Astrocyte (in vitro differentiated cells and primary cell): ENCODE measurements at regions not wholly inside any gene's neighbourhood (a gene's known extent, or its start where the extent isn't known, plus 50 kb on each side); places are given as distances from the start of the nearest gene placed in this dataset.
"Not testable (repeated sequence)": the region's sequence is repeated elsewhere in the genome, so short reads cannot be mapped to it uniquely, and the experiment has no call there.

Experiments
- DNase-seq: peaks from one replicate; pipeline ENCODE4 v3.0.0-alpha.2; 2010; ENCODE audit warnings: low read depth
- FAIRE-seq: peaks from 2 replicates; lab custom pipeline; 2011; peaks lifted over from hg19 to GRCh38; lab: Jason Lieb, UNC
- H2AFZ ChIP-seq: 2 replicates; pipeline ENCODE4 v1.6.0; 2012; ENCODE audit warnings: low read depth, low read length, inconsistent platforms
- H3K27ac ChIP-seq: 2 replicates; pipeline ENCODE4 v1.5.1; 2011; ENCODE audit warnings: low read depth, low read length, inconsistent platforms
- H3K27me3 ChIP-seq: 2 replicates; pipeline ENCODE4 v1.6.0; 2011; ENCODE audit warnings: low read length, inconsistent platforms; ENCODE audit not compliant: insufficient read depth
- H3K36me3 ChIP-seq: 2 replicates; pipeline ENCODE4 v1.5.1; 2011; ENCODE audit warnings: low read length, inconsistent platforms; ENCODE audit not compliant: insufficient read depth
- H3K4me1 ChIP-seq: 2 replicates; pipeline ENCODE4 v1.5.1; 2011; ENCODE audit warnings: low read length, inconsistent platforms; ENCODE audit not compliant: insufficient read depth
- H3K4me2 ChIP-seq: 2 replicates; pipeline ENCODE4 v1.6.0; 2012; ENCODE audit warnings: low read length, inconsistent platforms
- H3K4me3 ChIP-seq: 2 replicates; pipeline ENCODE4 v1.5.1; 2011; ENCODE audit warnings: low read depth, mild to moderate bottlenecking, low read length, inconsistent platforms; ENCODE audit not compliant: insufficient read depth
- H3K79me2 ChIP-seq: 2 replicates; pipeline ENCODE4 v1.6.0; 2012; ENCODE audit warnings: mild to moderate bottlenecking, low read length, inconsistent platforms; ENCODE audit not compliant: insufficient read depth
- H3K9ac ChIP-seq: 2 replicates; pipeline ENCODE4 v1.6.0; 2012; ENCODE audit warnings: mild to moderate bottlenecking, low read length, inconsistent platforms
- H3K9me3 ChIP-seq: 2 replicates; pipeline ENCODE4 v1.5.1; 2012; ENCODE audit warnings: low read depth, mild to moderate bottlenecking, low read length, inconsistent platforms; ENCODE audit not compliant: insufficient read depth
- H4K20me1 ChIP-seq: 2 replicates; pipeline ENCODE4 v1.6.0; 2012; ENCODE audit warnings: low read length, inconsistent platforms; ENCODE audit not compliant: insufficient read depth
- H3K27ac Mint-ChIP-seq: one replicate; pipeline ENCODE4 v1.8.0; 2021; ENCODE audit warnings: mild to moderate bottlenecking, mixed read lengths; ENCODE audit not compliant: unreplicated experiment
- H3K27me3 Mint-ChIP-seq: one replicate; pipeline ENCODE4 v1.8.0; 2021; ENCODE audit warnings: low read depth, mixed read lengths; ENCODE audit not compliant: unreplicated experiment
- H3K36me3 Mint-ChIP-seq: one replicate; pipeline ENCODE4 v1.8.0; 2021; ENCODE audit warnings: low read depth, mixed read lengths; ENCODE audit not compliant: unreplicated experiment
- H3K4me1 Mint-ChIP-seq: one replicate; pipeline ENCODE4 v1.8.0; 2021; ENCODE audit warnings: low read depth, mixed read lengths; ENCODE audit not compliant: unreplicated experiment
- H3K4me3 Mint-ChIP-seq: one replicate; pipeline ENCODE4 v1.8.0; 2021; ENCODE audit warnings: mild to moderate bottlenecking, moderate library complexity, mixed read lengths; ENCODE audit not compliant: unreplicated experiment
- H3K9me3 Mint-ChIP-seq: one replicate; pipeline ENCODE4 v1.8.0; 2021; ENCODE audit warnings: mild to moderate bottlenecking, mixed read lengths; ENCODE audit not compliant: unreplicated experiment
- CTCF ChIP-seq: IDR thresholded peaks from 2 replicates; pipeline ENCODE4 v1.5.1; 2011; ENCODE audit warnings: low read depth, mild to moderate bottlenecking, inconsistent platforms, low read length, moderate library complexity; ENCODE audit not compliant: insufficient read depth
- EZH2 ChIP-seq: IDR thresholded peaks from 2 replicates; pipeline ENCODE4 v1.6.1; 2012; ENCODE audit warnings: mild to moderate bottlenecking, low read length, inconsistent platforms; ENCODE audit not compliant: insufficient read depth

- FAIRE-seq (no peak), DNase-seq (no peak)
- Histone ChIP-seq H3K79me2 (no peaks in the 10 kb centered on the region), H3K4me3 (no peak overlapping the region), H3K27ac (no peak overlapping the region), H3K4me1 (no peaks in the 10 kb centered on the region), H2AFZ (no peak overlapping the region), H3K4me2 (no peak overlapping the region), H3K36me3 (no peaks in the 10 kb centered on the region), H3K27me3 (no peaks in the 10 kb centered on the region), H3K9me3 (no peaks in the 10 kb centered on the region), H4K20me1 (no peaks in the 10 kb centered on the region), H3K9ac (no peak overlapping the region)
- Mint-ChIP-seq H3K27ac (no peak overlapping the region), H3K27me3 (no peaks in the 10 kb centered on the region), H3K4me1 (peaks cover 5% of the 10 kb centered on the region), H3K36me3 (no peaks in the 10 kb centered on the region), H3K9me3 (peaks cover 21% of the 10 kb centered on the region), H3K4me3 (no peak overlapping the region)
- TF ChIP-seq CTCF (no peak), EZH2 (no peak)
These were observed 111.0 kb upstream of the RPRM start for GRCh38 chr2:153589586-153589985.

- H3K4me1 Mint-ChIP-seq, H4K20me1 ChIP-seq: not testable (repeated sequence)
These were observed 114.5 kb upstream of the RPRM start for GRCh38 chr2:153593086-153593485.

GRCh38 chr2:153595939-153596338, 117.4 kb upstream of the RPRM start:
- Histone ChIP-seq H3K9ac (no peak overlapping the region), H3K9me3 (no peaks in the 10 kb centered on the region)

More at GRCh38 chr2:153593086-153593485, 114.5 kb upstream of the RPRM start:
- H3K79me2 ChIP-seq, FAIRE-seq, H3K4me3 Mint-ChIP-seq, H3K36me3 Mint-ChIP-seq, H3K4me1 ChIP-seq, H3K4me3 ChIP-seq, H2AFZ ChIP-seq, H3K36me3 ChIP-seq, H3K27me3 ChIP-seq, H3K27me3 Mint-ChIP-seq, DNase-seq, H3K4me2 ChIP-seq, H3K27ac ChIP-seq, H3K9ac ChIP-seq, H3K9me3 ChIP-seq: not testable (repeated sequence)
- H3K27ac Mint-ChIP-seq: peak overlapping the region; percentile 56
- peaks cover 12% of the 10 kb centered on the region for H3K9me3 Mint-ChIP-seq

More at GRCh38 chr2:153595939-153596338, 117.4 kb upstream of the RPRM start:
- Histone ChIP-seq H3K27me3 (no peaks in the 10 kb centered on the region), H3K27ac (no peak overlapping the region), H3K4me1 (no peaks in the 10 kb centered on the region), H2AFZ (no peak overlapping the region), H3K79me2 (no peaks in the 10 kb centered on the region), H3K4me2 (no peak overlapping the region), H4K20me1 (no peaks in the 10 kb centered on the region), H3K36me3 (no peaks in the 10 kb centered on the region), H3K4me3 (no peak overlapping the region)
- no peak overlapping the region for H3K4me3 Mint-ChIP-seq
- FAIRE-seq (no peak), DNase-seq (no peak)
- H3K4me1 Mint-ChIP-seq: peaks cover 5% of the 10 kb centered on the region
- H3K36me3 Mint-ChIP-seq: no peaks in the 10 kb centered on the region
- H3K9me3 Mint-ChIP-seq: peaks cover 7% of the 10 kb centered on the region
- TF ChIP-seq EZH2 (no peak), CTCF (no peak)
- H3K27me3 Mint-ChIP-seq: no peaks in the 10 kb centered on the region
- no peak overlapping the region for H3K27ac Mint-ChIP-seq
